SU-DHL-6 (cell line): ENCODE measurements at regions not wholly inside any gene's neighbourhood (a gene's known extent, or its start where the extent isn't known, plus 50 kb on each side); places are given as distances from the start of the nearest gene placed in this dataset.
"Not testable (repeated sequence)": the region's sequence is repeated elsewhere in the genome, so short reads cannot be mapped to it uniquely, and the experiment has no call there.

Experiments
- EZH2phosphoT487 ChIP-seq: fragments of 200-600 bp; sonication (generic), shearing (Covaris generic); conservative IDR thresholded peaks from 2 replicates; pipeline ENCODE4 v1.6.1; 2018; ENCODE audit warnings: mild to moderate bottlenecking, antibody characterized with exemption, low read length, moderate library complexity, mixed read lengths
- TF ChIP-seq, protein P1 (sequence below): fragments of 200-600 bp; sonication (generic); IDR thresholded peaks from one replicate; pipeline ENCODE4 v1.5.1; 2017; ENCODE audit warnings: antibody characterized with exemption, mild to moderate bottlenecking, low read length, moderate library complexity; ENCODE audit not compliant: insufficient read depth, poor library complexity, severe bottlenecking

DNA sequence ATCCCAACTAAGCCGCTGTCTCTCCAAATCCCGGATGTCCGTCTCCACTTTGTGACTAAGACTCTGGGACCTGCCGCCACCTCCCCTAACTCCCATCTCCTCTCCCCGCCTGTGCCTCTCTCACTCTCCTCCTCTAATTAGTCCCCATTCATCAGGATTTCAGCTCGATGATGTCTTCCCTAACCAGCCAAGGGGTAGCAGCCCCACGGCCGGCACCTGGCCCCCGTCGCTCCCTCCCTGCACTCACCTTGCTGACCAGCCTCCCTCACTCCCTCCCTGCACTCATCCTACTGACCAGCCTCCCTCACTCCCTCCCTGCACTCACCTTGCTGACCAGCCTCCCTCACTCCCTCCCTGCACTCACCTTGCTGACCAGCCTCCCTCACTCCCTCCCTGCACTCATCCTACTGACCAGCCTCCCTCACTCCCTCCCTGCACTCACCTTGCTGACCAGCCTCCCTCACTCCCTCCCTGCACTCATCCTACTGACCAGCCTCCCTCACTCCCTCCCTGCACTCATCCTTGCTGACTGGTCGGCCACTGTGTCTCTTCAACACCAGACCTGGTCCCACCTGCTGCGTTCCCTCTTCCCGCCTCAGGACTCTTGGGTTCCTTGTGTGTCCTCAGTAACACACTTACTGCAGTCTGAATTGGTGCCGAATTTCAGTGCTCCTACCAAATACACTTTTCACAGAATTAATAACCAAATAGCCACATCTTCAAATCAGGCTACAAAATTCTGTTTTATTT, 179.3 kb upstream of the SALL3 start:
- TF ChIP-seq, protein P1, sequence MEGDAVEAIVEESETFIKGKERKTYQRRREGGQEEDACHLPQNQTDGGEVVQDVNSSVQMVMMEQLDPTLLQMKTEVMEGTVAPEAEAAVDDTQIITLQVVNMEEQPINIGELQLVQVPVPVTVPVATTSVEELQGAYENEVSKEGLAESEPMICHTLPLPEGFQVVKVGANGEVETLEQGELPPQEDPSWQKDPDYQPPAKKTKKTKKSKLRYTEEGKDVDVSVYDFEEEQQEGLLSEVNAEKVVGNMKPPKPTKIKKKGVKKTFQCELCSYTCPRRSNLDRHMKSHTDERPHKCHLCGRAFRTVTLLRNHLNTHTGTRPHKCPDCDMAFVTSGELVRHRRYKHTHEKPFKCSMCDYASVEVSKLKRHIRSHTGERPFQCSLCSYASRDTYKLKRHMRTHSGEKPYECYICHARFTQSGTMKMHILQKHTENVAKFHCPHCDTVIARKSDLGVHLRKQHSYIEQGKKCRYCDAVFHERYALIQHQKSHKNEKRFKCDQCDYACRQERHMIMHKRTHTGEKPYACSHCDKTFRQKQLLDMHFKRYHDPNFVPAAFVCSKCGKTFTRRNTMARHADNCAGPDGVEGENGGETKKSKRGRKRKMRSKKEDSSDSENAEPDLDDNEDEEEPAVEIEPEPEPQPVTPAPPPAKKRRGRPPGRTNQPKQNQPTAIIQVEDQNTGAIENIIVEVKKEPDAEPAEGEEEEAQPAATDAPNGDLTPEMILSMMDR, result not testable (repeated sequence)
- TF ChIP-seq EZH2phosphoT487, result not testable (repeated sequence)
